GM12878 (cell line): ENCODE measurements at regions not wholly inside any gene's neighbourhood (a gene's known extent, or its start where the extent isn't known, plus 50 kb on each side); places are given as distances from the start of the nearest gene placed in this dataset.

Experiments used
- ATAC-seq: fragments of 200-7000 bp; cut with Tn5 transposase; 3 replicates; pipeline ENCODE4 v1.9.1; 2020; ENCODE audit warnings: mild to moderate bottlenecking, moderate library complexity
- BruUV-seq: library from RNA; stranded (reverse); fragments of 400-500 nt; replicated peaks from 2 replicates; lab custom pipeline; 2021; lab: Mats Ljungman, UMichigan
- CTCF ChIA-PET: fragments of 300-600 bp; sonication (Branson Sonifier 250); formaldehyde crosslinking; extraction: SDS; loops from one replicate; lab custom pipeline; 2021; ENCODE audit warnings: inconsistent platforms; lab: Yijun Ruan, JAX
- POLR2A ChIA-PET: fragments of 350-600 bp; formaldehyde crosslinking; extraction: SDS; loops from one replicate; lab custom pipeline; 2021; ENCODE audit warnings: inconsistent platforms; lab: Charles Lee
- RAD21 ChIA-PET: fragments of 300-600 bp; sonication (Branson Sonifier 250); formaldehyde crosslinking; loops from one replicate; lab custom pipeline; 2023; ENCODE audit warnings: antibody characterized with exemption; ENCODE audit not compliant: unreplicated experiment; lab: Charles Lee
- SMC1A ChIA-PET: fragments of 300-600 bp; sonication (Branson Sonifier 250); formaldehyde crosslinking; loops from one replicate; lab custom pipeline; 2023; ENCODE audit not compliant: unreplicated experiment, uncharacterized antibody; lab: Charles Lee
- DNase-seq: peaks from one replicate; pipeline ENCODE4 v3.0.0-alpha.2; 2011; ENCODE audit warnings: low read depth, low spot score
- FAIRE-seq: peaks from 3 replicates; lab custom pipeline; 2011; peaks lifted over from hg19 to GRCh38; lab: Jason Lieb, UNC
- H2AFZ ChIP-seq: 2 replicates; pipeline ENCODE4 v1.6.0; 2011; ENCODE audit warnings: low read depth, low read length, control low read depth; ENCODE audit not compliant: control insufficient read depth
- H3K27ac ChIP-seq: 2 replicates; pipeline ENCODE4 v1.5.1; 2011; ENCODE audit warnings: control low read depth; ENCODE audit not compliant: control insufficient read depth, insufficient read depth
- H3K27me3 ChIP-seq, 2 experiments: replicated peaks in 1 of 2; 2 replicates each; pipeline versions ENCODE4 v1.6.0 to v1.6.1; 2011; ENCODE audit warnings: low read length in 1 of 2; ENCODE audit not compliant: control insufficient read depth in 2 of 2, insufficient read depth in 2 of 2
- H3K36me3 ChIP-seq, 2 experiments: 2 replicates each; pipeline ENCODE4 v1.5.1; 2011; ENCODE audit warnings: low read length in 1 of 2; ENCODE audit not compliant: control insufficient read depth in 2 of 2, insufficient read depth in 2 of 2
- H3K4me1 ChIP-seq: 2 replicates; pipeline ENCODE4 v1.6.1; 2011; ENCODE audit warnings: mild to moderate bottlenecking, low read length, moderate library complexity, mixed read lengths; ENCODE audit not compliant: control insufficient read depth, insufficient read depth
- H3K4me2 ChIP-seq: 2 replicates; pipeline ENCODE4 v1.6.0; 2011; ENCODE audit warnings: control low read depth; ENCODE audit not compliant: control insufficient read depth, insufficient read depth
- H3K4me3 ChIP-seq: fragments of 200-600 bp; sonication (generic); 2 replicates; pipeline ENCODE4 v1.5.1; 2016
- H3K79me2 ChIP-seq: 2 replicates; pipeline ENCODE4 v1.6.0; 2011; ENCODE audit warnings: low read length; ENCODE audit not compliant: control insufficient read depth, insufficient read depth
- H3K9ac ChIP-seq: 2 replicates; pipeline ENCODE4 v1.8.0; 2011; ENCODE audit warnings: low read length, control low read depth, mixed read lengths; ENCODE audit not compliant: control insufficient read depth, insufficient read depth
- H3K9me3 ChIP-seq: replicated peaks from 3 replicates; pipeline ENCODE4 v1.5.1; 2011; ENCODE audit warnings: mild to moderate bottlenecking, low read length; ENCODE audit not compliant: control insufficient read depth, insufficient read depth
- H4K20me1 ChIP-seq: 2 replicates; pipeline ENCODE4 v1.6.0; 2011; ENCODE audit not compliant: control insufficient read depth, insufficient read depth
- CHD4 ChIP-seq: fragments of 200-600 bp; sonication (generic); IDR thresholded peaks from 2 replicates; pipeline ENCODE4 v1.6.1; 2016; ENCODE audit warnings: mild to moderate bottlenecking
- ESRRA ChIP-seq: IDR thresholded peaks from 2 replicates; pipeline ENCODE4 v1.6.1; 2012; ENCODE audit warnings: mild to moderate bottlenecking, low read length, improper control_type of control experiment
- JUNB ChIP-seq: IDR thresholded peaks from 2 replicates; pipeline ENCODE4 v1.6.1; 2016; ENCODE audit warnings: antibody characterized with exemption, mild to moderate bottlenecking
- MTA3 ChIP-seq: IDR thresholded peaks from 2 replicates; pipeline ENCODE4 v1.6.1; 2012; ENCODE audit warnings: low read length, inconsistent platforms, borderline replicate concordance
- NFIC ChIP-seq: IDR thresholded peaks from 2 replicates; pipeline ENCODE4 v1.6.1; 2012; ENCODE audit warnings: low read depth, mild to moderate bottlenecking, inconsistent platforms, low read length, moderate library complexity
- NRF1 ChIP-seq: conservative IDR thresholded peaks from 2 replicates; pipeline ENCODE4 v1.6.1; 2011; ENCODE audit warnings: mild to moderate bottlenecking, low read depth, low read length, improper control_type of control experiment
- POLR2AphosphoS2 ChIP-seq: IDR thresholded peaks from 2 replicates; pipeline ENCODE4 v1.6.1; 2011; ENCODE audit warnings: low read depth, mild to moderate bottlenecking, low read length, improper control_type of control experiment, moderate library complexity
- SMAD5 ChIP-seq: IDR thresholded peaks from 2 replicates; pipeline ENCODE4 v1.6.1; 2016; ENCODE audit warnings: antibody characterized with exemption, low read depth
- WGBS: methylation state at CpG from one replicate; pipeline ENCODE4 v1.1.6; 2016; ENCODE audit warnings: low lambda C conversion rate; ENCODE audit not compliant: insufficient replicate concordance, insufficient coverage; ENCODE audit errors: missing lambda C conversion rate; 5-methylcytosine and 5-hydroxymethylcytosine counted together
- in situ Hi-C: fragments of 300-500 bp; cut with MboI; formaldehyde crosslinking; loops from 9 replicates; pipeline ENCODE4 v1.14.3; 2018; ENCODE audit warnings: mixed read lengths
- intact Hi-C: fragments of 100-400 bp; cut with micrococcal nuclease; formaldehyde crosslinking; loops from one replicate; pipeline ENCODE4 v1.14.2; 2022; ENCODE audit not compliant: unreplicated experiment
- TF ChIP-seq, protein P1 (sequence below): fragments of 450-650 bp; conservative IDR thresholded peaks from 2 replicates; pipeline ENCODE4 v1.6.1; 2017; ENCODE audit warnings: mild to moderate bottlenecking, moderate library complexity
- TF ChIP-seq, protein P2 (sequence below): IDR thresholded peaks from 2 replicates; pipeline ENCODE4 v1.6.1; 2011; ENCODE audit warnings: low read depth, low read length, improper control_type of control experiment, borderline replicate concordance
- TF ChIP-seq, protein P3 (sequence below): fragments of 450-650 bp; formaldehyde crosslinking; IDR thresholded peaks from 2 replicates; pipeline ENCODE4 v1.4.0; 2020; ENCODE audit warnings: mild to moderate bottlenecking, moderate library complexity
- TF ChIP-seq, protein P4 (sequence below): IDR thresholded peaks from 2 replicates; pipeline ENCODE4 v1.6.1; 2012; ENCODE audit warnings: low read length, inconsistent platforms
- TF ChIP-seq, protein P5 (sequence below): fragments of 450-650 bp; IDR thresholded peaks from 2 replicates; pipeline ENCODE4 v1.6.1; 2016; ENCODE audit warnings: mild to moderate bottlenecking, moderate library complexity, borderline replicate concordance

DNA sequence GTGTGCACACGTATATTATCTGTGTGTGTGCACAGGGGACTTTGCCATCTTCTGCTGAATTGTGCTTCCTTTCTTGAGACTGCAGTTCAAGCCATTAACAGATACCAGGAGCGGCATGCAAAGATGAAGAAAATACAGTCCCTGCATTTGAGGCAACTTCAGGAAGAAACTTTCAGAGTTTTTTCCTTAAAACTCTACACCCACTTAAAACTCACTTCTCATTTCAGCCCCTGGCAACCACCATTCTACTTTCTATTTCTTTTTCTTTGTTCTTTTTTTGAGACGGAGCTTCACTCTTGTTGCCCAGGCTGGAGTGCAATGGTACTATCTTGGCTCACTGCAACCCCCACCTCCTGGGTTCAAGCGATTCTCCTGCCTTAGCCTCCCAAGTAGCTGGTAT, 448.9 kb upstream of the ZMIZ1 start:
- H3K4me2 ChIP-seq: no peak overlapping the region
- WGBS: 20% methylated on average over 4 of the region's 4 CpGs
- ChIA-PET SMC1A (no interaction called here), CTCF (no interaction called here), RAD21 (no interaction called here), POLR2A (no interaction called here)
- FAIRE-seq (no peak), DNase-seq (no peak), ATAC-seq (no peak)
- no peaks in the 10 kb centered on the region for H3K4me1 ChIP-seq
- H2AFZ ChIP-seq: no peak overlapping the region
- H3K36me3 ChIP-seq: no peaks in the 10 kb centered on the region
- no TSS peak for BruUV-seq
- intact Hi-C loops (no loop called here), in situ Hi-C loops (no loop called here)
- no peak overlapping the region for H3K9ac ChIP-seq
- H3K9me3 ChIP-seq: no peaks in the 10 kb centered on the region
- no peaks in the 10 kb centered on the region for H4K20me1 ChIP-seq
- H3K4me3 ChIP-seq: no peak overlapping the region
- H3K79me2 ChIP-seq: no peaks in the 10 kb centered on the region
- H3K27ac ChIP-seq: no peak overlapping the region
- H3K27me3 ChIP-seq: peaks cover 0 to 2% of the 10 kb centered on the region in 2 experiments; a peak in 2 of 4 replicates
- TF ChIP-seq, protein P1, sequence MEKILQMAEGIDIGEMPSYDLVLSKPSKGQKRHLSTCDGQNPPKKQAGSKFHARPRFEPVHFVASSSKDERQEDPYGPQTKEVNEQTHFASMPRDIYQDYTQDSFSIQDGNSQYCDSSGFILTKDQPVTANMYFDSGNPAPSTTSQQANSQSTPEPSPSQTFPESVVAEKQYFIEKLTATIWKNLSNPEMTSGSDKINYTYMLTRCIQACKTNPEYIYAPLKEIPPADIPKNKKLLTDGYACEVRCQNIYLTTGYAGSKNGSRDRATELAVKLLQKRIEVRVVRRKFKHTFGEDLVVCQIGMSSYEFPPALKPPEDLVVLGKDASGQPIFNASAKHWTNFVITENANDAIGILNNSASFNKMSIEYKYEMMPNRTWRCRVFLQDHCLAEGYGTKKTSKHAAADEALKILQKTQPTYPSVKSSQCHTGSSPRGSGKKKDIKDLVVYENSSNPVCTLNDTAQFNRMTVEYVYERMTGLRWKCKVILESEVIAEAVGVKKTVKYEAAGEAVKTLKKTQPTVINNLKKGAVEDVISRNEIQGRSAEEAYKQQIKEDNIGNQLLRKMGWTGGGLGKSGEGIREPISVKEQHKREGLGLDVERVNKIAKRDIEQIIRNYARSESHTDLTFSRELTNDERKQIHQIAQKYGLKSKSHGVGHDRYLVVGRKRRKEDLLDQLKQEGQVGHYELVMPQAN: no peak
- TF ChIP-seq NFIC: no peak
- no peak for TF ChIP-seq MTA3
- TF ChIP-seq, protein P2, sequence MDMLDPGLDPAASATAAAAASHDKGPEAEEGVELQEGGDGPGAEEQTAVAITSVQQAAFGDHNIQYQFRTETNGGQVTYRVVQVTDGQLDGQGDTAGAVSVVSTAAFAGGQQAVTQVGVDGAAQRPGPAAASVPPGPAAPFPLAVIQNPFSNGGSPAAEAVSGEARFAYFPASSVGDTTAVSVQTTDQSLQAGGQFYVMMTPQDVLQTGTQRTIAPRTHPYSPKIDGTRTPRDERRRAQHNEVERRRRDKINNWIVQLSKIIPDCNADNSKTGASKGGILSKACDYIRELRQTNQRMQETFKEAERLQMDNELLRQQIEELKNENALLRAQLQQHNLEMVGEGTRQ: no peak
- TF ChIP-seq, protein P3, sequence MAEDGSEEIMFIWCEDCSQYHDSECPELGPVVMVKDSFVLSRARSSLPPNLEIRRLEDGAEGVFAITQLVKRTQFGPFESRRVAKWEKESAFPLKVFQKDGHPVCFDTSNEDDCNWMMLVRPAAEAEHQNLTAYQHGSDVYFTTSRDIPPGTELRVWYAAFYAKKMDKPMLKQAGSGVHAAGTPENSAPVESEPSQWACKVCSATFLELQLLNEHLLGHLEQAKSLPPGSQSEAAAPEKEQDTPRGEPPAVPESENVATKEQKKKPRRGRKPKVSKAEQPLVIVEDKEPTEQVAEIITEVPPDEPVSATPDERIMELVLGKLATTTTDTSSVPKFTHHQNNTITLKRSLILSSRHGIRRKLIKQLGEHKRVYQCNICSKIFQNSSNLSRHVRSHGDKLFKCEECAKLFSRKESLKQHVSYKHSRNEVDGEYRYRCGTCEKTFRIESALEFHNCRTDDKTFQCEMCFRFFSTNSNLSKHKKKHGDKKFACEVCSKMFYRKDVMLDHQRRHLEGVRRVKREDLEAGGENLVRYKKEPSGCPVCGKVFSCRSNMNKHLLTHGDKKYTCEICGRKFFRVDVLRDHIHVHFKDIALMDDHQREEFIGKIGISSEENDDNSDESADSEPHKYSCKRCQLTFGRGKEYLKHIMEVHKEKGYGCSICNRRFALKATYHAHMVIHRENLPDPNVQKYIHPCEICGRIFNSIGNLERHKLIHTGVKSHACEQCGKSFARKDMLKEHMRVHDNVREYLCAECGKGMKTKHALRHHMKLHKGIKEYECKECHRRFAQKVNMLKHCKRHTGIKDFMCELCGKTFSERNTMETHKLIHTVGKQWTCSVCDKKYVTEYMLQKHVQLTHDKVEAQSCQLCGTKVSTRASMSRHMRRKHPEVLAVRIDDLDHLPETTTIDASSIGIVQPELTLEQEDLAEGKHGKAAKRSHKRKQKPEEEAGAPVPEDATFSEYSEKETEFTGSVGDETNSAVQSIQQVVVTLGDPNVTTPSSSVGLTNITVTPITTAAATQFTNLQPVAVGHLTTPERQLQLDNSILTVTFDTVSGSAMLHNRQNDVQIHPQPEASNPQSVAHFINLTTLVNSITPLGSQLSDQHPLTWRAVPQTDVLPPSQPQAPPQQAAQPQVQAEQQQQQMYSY (CRISPR knock-in tag): no peak
- TF ChIP-seq, protein P4, sequence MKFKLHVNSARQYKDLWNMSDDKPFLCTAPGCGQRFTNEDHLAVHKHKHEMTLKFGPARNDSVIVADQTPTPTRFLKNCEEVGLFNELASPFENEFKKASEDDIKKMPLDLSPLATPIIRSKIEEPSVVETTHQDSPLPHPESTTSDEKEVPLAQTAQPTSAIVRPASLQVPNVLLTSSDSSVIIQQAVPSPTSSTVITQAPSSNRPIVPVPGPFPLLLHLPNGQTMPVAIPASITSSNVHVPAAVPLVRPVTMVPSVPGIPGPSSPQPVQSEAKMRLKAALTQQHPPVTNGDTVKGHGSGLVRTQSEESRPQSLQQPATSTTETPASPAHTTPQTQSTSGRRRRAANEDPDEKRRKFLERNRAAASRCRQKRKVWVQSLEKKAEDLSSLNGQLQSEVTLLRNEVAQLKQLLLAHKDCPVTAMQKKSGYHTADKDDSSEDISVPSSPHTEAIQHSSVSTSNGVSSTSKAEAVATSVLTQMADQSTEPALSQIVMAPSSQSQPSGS: no peak
- no peak for TF ChIP-seq POLR2AphosphoS2
- no peak for TF ChIP-seq JUNB
- TF ChIP-seq SMAD5: no peak
- no peak for TF ChIP-seq NRF1
- TF ChIP-seq ESRRA: no peak
- no peak for TF ChIP-seq CHD4
- TF ChIP-seq, protein P5, sequence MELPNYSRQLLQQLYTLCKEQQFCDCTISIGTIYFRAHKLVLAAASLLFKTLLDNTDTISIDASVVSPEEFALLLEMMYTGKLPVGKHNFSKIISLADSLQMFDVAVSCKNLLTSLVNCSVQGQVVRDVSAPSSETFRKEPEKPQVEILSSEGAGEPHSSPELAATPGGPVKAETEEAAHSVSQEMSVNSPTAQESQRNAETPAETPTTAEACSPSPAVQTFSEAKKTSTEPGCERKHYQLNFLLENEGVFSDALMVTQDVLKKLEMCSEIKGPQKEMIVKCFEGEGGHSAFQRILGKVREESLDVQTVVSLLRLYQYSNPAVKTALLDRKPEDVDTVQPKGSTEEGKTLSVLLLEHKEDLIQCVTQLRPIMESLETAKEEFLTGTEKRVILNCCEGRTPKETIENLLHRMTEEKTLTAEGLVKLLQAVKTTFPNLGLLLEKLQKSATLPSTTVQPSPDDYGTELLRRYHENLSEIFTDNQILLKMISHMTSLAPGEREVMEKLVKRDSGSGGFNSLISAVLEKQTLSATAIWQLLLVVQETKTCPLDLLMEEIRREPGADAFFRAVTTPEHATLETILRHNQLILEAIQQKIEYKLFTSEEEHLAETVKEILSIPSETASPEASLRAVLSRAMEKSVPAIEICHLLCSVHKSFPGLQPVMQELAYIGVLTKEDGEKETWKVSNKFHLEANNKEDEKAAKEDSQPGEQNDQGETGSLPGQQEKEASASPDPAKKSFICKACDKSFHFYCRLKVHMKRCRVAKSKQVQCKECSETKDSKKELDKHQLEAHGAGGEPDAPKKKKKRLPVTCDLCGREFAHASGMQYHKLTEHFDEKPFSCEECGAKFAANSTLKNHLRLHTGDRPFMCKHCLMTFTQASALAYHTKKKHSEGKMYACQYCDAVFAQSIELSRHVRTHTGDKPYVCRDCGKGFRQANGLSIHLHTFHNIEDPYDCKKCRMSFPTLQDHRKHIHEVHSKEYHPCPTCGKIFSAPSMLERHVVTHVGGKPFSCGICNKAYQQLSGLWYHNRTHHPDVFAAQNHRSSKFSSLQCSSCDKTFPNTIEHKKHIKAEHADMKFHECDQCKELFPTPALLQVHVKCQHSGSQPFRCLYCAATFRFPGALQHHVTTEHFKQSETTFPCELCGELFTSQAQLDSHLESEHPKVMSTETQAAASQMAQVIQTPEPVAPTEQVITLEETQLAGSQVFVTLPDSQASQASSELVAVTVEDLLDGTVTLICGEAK: no peak
